HG02678 (cell line): ENCODE measurements at regions not wholly inside any gene's neighbourhood (a gene's known extent, or its start where the extent isn't known, plus 50 kb on each side); places are given as distances from the start of the nearest gene placed in this dataset.

ENCODE experiments used
- ATAC-seq: cut with Tn5 transposase; IDR thresholded peaks from one replicate; pipeline ENCODE4 v1.9.1; 2021; ENCODE audit warnings: mild to moderate bottlenecking, moderate library complexity; ENCODE audit not compliant: unreplicated experiment

DNA sequence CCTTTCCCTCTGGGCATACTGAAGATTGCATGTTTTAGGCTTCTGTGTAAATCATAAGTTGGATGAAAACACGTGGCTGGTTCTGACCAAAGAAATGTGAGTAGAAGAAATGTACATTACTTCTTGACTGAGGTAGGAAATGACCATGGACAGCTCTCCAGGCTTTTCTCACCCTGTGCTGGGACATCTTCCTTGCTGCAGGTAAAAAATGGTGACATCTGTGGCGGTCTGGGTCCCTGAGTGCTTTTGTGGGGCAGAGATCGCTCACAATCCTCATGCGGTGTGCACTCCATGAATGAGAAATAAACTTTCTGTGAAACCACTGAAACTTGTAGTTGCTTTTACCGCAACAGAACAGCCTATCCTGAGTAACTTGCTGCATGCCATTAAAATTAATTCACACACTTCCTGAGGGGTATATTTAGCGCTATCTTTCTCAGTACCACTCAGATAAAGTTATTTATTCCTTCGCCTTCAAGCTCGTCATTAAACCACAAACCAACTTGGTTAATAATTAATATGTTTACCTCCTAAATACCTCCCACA, 730.4 kb downstream of the EFNA5 start:
- ATAC-seq: no peak

DNA sequence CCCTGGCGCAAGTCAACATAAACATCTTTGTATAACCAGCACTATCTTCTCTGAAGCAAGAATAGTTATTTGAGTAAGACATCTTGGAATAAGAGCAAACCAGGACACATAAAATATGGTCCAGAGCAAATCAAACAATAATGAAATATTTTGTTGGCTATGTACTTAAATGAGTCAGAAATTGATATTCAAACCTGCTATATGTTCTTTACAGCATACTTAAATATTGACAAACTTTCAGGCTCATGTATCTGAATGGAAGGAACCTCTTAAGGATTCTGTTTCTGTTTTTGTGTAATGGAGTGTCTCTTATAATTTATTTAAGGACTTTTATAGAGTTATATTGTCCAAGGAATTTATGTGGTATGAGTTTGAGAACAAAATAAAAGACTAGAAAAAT, 747.3 kb downstream of the EFNA5 start:
- no peak for ATAC-seq

DNA sequence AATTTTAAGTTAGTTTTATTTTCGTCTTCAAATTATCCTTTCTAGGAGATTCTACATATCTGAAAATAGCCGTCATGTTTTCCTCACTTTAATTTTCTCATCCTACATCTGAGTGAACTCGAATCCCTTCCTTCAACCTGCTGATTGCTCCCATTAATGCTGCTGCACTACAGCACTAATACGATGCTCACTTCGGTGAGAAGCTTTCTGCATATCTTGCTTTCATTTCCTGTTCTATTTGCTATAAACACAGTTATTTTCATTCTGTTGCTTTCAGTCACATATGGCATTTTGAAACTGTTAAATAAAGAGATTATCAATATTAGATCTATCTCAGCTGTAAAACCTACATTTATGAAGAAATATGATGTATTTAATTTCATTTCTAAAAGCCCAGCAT, 749.2 kb downstream of the EFNA5 start:
- no peak for ATAC-seq

DNA sequence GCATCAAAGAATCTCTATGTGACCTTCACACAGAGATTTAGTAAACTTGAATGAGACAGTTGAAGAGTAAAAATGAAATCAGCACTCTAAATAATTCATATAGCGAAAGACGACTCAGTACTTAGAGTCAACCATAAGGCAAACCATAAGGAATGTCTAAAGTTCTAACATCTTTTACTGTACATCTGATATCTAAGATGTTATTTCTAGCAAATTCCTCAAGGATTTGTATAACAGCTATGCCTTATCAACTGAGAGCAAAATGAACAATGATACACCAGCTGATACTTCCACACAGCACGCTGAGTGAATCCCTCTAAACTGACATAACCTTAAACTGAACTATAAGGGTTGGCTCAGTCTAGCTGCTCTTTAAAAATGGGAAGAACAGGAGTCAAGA, 760.3 kb downstream of the EFNA5 start:
- ATAC-seq: no peak

DNA sequence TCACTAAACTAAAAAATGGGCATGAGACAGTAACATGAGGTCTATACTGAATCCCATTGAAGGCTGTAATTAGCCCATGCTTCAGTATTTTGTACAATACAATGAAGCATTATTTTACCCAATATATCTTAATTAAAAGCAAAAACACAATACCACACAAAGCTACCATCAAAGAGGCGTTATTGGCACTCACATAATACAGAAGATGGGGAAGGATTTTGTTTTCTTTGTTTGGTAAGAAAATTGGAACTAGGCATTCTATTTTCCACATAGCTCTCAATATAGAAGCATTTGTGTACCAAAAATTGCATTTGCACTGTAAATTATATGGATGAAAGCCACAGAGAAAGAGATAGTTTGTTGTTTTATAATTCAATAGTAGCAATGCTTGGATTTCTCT, 761.0 kb downstream of the EFNA5 start:
- no peak for ATAC-seq

DNA sequence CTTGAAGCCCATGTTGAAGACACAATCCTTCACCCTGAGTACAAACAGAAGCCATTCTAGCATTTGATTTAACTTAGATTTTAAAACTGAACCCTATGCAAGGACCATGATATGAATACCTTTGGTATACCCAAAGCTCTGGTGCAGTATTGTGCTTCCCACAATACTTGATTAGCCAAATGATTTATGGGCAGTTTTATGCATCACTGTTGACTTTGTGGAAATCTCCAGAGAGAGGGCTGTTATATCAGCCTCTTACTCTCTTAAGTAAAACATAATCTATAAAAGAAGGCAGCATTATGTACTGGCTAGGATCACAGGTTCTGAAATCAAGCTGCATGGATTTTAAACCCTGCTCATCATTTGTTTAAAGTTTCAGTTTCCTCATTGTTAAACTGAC, 762.8 kb downstream of the EFNA5 start:
- ATAC-seq: no peak

DNA sequence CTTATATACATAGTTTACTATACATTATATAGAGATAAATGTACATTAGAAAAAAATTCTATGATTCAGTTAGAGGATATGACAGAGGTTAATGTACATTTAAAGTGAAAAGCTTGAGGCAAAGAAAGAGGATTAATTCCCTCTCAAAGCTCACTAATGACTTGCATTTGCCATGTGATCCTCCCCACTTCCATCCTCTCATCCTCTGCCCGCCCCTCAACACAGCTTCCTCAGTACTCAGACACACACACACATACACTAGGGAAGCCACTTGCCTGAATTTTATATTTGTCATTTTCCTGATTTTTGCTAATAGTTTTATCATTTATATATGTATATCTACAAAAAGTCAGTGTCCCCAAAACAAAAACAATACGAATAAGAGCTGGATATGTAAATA, 764.5 kb downstream of the EFNA5 start:
- no peak for ATAC-seq

DNA sequence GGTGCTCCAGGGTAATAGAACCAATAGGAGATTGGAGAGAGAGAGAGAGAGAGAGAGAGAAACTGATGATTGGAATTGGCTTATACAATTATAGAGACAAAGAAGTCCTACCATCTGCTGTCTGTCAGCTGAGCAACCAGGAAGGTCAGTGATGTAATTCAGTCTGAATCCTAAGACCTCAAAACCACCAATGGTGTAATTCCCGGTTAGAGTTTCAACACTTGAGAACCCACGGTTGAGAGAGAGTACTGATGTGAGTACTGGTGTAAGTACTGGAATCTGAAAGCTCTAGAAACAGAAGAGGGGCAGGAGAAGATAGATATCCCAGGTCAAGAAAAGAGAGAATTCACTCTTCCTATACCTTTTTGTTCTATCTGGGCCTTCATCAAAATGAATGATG, 775.8 kb downstream of the EFNA5 start:
- no peak for ATAC-seq

DNA sequence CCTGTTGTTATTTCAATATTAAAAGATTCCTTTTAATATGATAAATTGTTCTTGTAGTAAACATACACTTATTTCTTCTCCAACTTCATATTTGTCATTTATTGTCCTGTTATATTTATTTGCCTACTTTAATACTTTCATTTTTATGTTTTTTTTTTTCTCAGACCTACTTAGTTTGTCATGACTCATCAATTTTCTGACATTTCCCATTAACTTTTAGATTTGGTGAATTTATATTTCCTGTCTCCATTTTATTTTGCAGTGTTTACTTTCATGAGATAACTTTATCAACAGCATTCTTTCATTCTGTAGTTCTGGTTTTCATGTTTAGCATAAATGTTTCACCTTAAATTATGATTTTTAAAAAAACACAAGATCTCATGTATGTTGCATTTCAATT, 788.7 kb downstream of the EFNA5 start:
- no peak for ATAC-seq

DNA sequence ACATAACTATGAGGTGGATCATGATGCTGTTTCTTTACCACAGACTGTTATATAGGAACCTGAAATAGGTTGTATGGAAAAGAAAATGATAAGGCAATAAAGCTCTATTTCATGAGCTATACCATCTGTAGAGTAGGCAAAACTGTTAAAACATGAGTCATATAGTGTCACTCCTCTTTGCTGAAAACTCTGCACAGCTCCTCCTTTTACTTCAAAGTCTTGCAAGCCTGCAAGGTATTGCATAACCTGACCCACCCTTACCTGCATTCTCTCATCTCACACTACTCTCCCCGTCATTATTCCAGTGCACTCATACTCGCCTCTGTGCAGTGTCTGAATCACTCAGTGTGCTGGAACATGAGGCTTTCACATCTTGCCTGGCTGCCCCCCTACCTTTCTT, 790.1 kb downstream of the EFNA5 start:
- no peak for ATAC-seq

DNA sequence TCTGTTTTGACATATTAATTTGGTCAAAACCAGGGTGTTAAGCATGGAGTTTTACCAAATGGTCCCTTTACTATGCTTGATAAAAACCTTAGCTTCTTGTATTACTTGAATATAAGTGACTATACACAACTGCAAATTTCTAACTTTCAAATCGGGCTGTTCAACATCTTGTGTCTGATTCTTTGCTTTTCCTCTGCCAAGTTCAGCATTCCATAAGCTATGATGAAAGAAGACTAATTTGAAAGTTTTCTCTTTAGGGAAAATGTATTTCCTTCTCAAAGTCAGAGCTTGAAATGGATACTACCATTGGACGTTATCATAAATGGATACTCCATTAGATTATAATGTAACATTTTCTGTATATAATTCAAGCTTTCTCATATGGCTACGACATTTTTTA, 792.9 kb downstream of the EFNA5 start:
- no peak for ATAC-seq

DNA sequence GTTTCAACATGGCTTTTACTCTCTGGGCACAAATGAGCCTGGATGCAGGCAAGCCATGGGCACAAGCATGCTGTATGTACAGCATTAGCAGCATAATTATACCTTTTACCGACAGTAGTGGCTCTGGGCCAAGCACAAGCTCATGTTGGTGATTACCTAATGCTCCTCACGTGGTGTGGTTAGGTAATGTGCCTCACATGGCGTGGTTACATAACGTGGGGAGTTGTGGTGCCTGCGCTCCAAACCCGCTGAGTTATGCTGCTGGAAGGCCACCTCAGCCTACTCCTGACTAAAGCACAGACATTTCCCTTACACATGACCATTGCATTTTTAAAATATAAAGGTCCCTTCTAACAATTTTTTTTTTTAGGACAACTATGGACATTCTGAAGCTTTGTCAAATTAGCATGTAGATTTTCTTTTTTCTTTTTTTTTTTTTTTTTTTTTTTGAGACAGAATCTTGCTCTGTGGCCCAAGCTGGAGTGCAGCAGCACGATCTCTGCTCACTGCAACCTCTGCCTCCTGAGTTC, 794.0 kb downstream of the EFNA5 start:
- ATAC-seq: no peak

DNA sequence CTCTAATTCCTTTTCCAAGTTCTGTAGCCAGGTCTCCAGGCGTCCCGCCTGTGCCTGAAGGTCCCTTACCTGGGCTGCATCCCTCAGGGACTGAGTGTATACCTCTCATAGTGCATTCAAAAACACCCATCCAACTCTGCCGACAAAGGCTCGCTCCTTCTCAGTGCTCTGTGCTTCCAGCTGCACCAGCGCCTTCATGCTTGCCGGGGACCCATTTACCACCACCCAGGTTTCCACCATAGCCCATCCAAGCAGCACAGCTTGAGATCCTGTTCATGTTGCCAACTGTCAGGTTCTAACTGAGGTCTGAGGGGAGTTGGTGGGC, 794.5 kb downstream of the EFNA5 start:
- ATAC-seq: no peak

DNA sequence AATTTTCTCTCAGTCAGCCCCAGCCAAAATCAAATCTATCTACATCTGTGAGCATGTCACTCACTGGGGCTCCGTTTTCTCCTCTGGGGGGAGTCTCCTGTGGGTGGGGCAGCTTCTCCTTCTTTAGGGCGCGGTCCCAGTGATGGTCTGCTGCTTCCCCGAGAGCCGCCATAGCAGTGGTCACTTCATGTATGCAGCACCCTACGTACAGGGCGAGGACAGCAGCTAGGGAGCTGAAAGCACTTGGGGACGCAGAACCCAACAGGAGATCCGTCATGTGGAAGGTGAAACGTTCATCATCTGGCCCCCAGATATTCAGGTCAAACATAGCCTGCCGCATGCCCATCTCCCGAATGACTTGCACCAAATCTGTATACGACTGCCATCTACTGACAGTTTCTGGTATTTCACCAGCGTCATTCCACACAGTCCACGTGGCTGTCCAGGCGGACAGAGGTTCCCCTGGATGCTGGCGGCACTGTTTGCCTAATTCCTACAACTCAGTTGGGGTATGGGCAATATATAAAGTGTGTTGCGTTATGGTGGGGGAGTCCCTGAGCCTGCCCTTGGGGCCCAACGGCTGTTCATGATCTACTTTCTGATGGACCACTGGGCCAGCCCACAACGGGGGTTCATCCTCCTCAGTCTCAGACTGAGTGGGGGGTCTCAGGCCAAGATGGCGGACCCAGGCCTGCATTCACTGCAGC, 795.0 kb downstream of the EFNA5 start:
- ATAC-seq: peak; percentile 70

DNA sequence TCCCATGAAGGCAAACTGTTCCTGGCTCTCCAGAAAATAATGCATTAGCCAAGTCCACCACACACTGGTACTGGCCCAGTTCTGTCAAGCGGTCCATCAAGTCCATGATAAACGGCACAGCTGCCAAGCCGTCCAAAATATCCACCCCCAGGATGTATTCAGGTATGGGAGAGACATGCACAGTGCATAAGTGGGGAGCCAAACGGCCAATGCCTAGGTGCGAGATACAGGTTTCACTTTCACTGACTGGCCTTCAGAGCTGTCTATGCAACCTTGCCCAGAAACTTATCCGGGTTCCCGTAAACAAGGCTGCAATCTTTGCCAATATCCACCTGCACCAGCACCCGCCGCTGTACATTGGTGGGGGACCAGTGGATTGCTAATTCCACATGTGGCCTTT, 795.8 kb downstream of the EFNA5 start:
- ATAC-seq: no peak

DNA sequence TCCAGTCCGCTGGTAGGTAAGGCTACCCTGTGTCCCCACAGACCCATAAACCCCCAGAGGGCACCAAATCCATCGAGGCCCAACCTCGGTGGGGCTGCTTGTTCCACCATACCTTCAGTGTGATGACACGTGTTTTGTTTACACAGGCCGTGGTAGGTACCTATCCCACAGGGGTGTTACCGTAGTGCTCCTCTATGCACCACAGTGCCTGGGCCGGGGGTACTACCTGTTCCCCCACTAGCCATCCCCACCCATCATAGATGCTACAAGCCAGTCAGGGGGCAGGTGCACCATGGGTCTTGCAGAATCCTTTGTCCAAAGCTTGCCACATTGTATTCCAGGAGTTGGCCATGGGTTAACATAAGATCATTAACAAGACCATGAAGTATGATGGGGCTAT, 796.2 kb downstream of the EFNA5 start:
- ATAC-seq: no peak

DNA sequence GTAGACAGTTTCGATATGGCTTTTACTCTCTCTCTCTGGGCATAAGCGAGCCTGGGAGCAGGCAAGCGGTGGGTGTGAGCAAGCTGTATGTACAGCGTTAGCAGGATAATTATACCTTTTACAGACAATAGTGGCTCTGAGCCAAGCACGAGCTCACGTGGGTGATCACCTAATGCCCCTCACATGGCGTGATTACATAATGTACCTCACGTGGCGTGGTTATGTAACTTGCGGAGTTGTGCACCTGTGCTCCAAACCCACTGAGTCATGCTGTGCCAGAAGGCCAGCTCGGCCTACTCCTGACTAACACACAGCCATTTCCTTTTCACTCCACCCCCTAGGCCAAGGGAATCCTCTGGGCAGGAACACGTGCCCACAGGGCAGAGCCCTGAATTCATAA, 797.2 kb downstream of the EFNA5 start:
- no peak for ATAC-seq

DNA sequence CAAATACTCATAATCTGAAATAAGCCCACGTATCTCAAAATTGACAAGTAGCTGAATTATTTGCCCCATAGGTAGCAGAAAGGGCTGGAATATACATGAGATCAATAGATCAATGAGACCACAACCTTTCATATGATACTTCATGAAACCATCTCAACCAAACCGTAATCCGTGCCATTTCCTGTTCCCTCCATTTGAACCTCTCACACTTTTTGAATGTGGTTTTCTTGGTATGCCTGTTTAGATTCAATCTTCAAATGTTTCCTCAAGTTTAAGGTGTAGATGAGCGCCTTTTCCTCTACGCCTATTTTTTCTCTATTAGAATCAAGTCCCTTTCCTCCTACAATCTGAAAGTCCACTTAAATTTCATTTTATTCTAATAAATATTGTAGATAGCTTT, 805.5 kb downstream of the EFNA5 start:
- ATAC-seq: no peak

DNA sequence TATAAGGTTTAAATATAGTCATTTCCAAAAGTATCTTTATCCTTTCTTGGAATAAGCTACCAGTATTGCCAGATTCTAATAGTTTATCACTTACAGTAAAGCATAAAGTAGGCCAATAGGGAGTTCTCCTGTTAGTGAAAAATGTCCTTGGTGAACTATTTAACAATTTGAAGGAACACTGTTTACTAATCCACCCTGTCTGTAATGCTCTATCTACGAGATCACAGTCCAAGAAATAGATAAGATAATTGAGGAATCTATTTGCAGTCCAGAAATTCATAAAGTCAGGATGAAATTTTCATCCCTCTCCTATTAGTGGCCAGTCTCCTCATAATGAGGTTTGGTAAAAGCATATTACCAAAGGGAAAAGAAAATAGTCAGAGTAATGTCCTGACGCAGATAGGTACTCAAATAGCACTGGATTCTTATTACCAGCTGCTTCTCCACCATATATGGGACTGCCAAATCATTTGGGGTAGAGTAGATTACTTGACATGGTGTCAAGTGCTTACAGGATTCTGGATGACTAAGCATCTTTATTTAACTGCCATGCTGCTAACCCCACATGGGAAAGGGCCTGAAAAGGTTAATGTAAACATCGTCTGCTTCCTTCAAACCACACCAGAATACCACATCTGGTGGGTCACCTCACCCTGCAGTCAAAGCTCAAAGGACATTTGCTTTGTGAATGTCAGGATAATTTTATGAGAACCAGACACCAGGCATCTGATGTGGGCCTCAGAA, 808.1 kb downstream of the EFNA5 start:
- ATAC-seq: no peak

DNA sequence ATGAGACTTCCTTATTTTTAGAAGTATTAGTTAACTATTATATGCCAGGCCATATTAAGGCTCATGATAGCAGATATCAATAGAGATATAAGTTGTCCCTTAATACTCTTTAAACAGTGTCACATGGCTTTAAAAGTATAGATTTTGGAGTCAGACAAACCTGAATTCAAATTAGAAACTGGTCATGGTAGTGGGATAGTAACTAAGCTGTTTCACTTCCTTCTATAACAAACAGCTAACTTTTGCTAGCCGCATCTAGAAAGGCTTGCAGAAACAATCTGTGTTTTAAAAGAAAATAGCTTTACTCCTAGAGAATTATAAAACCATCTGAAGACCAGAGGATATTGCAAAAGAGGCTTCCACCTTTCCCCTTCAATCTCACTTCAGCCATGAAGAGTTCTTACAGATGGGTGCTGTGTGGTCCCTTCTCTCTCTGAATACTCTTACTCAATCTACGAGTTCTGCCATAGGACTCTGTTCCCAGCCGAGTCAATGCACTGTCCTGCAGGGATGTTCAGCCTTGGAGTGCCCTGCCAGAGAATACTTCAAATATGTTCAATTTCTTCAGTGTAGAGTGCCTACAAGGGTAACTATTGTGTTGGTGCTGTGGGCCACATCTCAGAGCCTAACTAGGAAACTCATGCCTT, 810.2 kb downstream of the EFNA5 start:
- peak; percentile 69 for ATAC-seq

DNA sequence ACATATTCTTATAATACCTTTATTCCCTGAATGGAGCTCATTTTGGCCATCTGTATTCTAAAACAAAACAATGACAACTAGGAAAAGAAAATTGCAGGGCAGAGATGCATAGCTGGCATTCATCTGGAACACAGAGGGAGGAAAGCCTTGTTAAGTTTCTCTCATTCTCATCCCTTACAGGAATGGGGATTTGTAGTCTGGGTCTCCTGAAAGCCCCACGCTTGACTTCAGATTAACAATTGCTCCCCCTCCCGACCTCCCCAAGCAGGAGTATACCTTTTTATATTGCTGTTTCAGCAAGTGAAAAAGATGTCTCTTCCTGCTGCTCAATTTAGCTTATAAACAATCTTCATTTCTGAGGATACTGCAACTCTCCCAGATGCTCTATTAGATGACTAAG, 812.1 kb downstream of the EFNA5 start:
- no peak for ATAC-seq

DNA sequence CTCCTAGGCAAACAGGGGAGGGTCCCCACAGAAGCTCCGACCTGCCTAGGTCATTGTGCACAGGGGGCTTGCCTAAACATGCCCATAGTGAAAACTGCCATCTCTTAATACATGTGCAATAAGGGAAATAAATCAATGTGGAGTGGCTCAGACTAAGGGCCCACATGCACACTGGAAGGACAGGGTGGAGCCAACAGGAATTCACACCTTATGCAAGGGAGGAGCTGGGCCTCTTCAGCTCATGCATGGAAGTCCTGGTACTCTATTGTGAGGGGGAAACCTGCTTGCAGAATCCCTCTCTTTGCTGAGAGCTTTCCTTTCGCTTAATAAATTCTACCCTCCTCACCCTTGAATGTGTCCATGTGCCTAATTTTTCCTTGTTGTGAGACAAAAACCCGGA, 815.8 kb downstream of the EFNA5 start:
- no peak for ATAC-seq
